ENCODE measurements at regions not wholly inside any gene's neighbourhood (a gene's known extent, or its start where the extent isn't known, plus 50 kb on each side); places are given as distances from the start of the nearest gene placed in this dataset.

DNA sequence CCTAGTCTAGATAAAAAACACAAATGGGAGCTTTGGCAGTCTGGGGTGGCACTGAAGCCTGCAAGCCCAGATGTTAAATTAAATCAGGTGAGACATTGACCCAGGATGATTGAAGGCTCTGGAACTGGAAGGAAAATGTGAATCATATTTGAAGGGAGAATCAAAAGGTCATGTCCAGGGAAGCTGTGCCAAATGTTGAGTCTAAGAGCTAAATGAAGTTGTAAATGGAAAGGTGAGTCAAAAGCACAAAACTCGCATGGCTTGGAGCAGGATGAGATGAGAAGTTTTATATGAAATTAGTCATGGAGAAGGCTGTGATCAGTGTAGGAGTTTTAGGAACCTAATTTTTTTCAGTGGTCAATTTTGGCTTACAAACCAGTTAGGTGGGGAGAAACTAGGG lies 301.1 kb downstream of the BLID start:
- TF ChIP-seq, protein P1, sequence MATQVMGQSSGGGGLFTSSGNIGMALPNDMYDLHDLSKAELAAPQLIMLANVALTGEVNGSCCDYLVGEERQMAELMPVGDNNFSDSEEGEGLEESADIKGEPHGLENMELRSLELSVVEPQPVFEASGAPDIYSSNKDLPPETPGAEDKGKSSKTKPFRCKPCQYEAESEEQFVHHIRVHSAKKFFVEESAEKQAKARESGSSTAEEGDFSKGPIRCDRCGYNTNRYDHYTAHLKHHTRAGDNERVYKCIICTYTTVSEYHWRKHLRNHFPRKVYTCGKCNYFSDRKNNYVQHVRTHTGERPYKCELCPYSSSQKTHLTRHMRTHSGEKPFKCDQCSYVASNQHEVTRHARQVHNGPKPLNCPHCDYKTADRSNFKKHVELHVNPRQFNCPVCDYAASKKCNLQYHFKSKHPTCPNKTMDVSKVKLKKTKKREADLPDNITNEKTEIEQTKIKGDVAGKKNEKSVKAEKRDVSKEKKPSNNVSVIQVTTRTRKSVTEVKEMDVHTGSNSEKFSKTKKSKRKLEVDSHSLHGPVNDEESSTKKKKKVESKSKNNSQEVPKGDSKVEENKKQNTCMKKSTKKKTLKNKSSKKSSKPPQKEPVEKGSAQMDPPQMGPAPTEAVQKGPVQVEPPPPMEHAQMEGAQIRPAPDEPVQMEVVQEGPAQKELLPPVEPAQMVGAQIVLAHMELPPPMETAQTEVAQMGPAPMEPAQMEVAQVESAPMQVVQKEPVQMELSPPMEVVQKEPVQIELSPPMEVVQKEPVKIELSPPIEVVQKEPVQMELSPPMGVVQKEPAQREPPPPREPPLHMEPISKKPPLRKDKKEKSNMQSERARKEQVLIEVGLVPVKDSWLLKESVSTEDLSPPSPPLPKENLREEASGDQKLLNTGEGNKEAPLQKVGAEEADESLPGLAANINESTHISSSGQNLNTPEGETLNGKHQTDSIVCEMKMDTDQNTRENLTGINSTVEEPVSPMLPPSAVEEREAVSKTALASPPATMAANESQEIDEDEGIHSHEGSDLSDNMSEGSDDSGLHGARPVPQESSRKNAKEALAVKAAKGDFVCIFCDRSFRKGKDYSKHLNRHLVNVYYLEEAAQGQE (IDR thresholded peaks at IDR 0.05; ENCODE audit: insufficient read depth in 1 of 2, low read depth in 2 of 2, low read length in 2 of 2): no peak

- TF ChIP-seq, protein P1 (IDR thresholded peaks at IDR 0.05; ENCODE audit: insufficient read depth in 1 of 2, low read depth in 2 of 2, low read length in 2 of 2): no peak
- no peak for TF ChIP-seq POLR2AphosphoS5 (IDR thresholded peaks at IDR 0.05; ENCODE audit: low read depth, low read length)
- TF ChIP-seq FOXP2 (optimal IDR thresholded peaks at IDR 0.05; ENCODE audit: borderline replicate concordance, extremely low read depth, extremely low read length, insufficient read depth): no peak
- TF ChIP-seq TAF1 (IDR thresholded peaks at IDR 0.05; ENCODE audit: borderline replicate concordance, insufficient read depth, low read length): no peak
Measured at GRCh38 chr11:121814296-121814695, 301.7 kb downstream of the BLID start.

DNA sequence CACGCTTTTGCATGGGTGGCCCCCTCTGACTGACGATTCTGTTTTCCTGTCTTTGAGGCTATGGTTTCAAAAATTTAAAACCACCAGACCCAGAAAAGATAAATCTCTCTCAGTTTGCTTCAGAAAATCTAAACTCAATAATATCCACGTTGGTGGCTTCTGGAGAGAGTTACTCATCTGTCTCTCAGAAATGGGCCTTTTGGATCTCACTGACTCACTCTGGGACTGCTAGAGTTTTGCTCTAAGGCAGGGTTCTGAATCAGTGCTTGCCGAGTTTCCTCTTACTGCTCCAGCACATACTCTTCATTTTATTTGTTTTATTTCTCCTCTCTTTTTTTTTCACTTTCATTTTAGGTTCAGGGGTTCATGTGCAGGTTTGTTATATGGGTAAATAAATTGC lies 305.7 kb downstream of the BLID start:
- TF ChIP-seq, protein P1 (IDR thresholded peaks at IDR 0.05; ENCODE audit: insufficient read depth in 1 of 2, low read depth in 2 of 2, low read length in 2 of 2): no peak
- TF ChIP-seq SIN3A (IDR thresholded peaks at IDR 0.05; ENCODE audit: borderline replicate concordance, insufficient read depth, low read length): no peak
- TF ChIP-seq TAF1 (IDR thresholded peaks at IDR 0.05; ENCODE audit: borderline replicate concordance, insufficient read depth, low read length): no peak
- no peak for TF ChIP-seq FOXP2 (optimal IDR thresholded peaks at IDR 0.05; ENCODE audit: borderline replicate concordance, extremely low read depth, extremely low read length, insufficient read depth)
- TF ChIP-seq POLR2AphosphoS5 (IDR thresholded peaks at IDR 0.05; ENCODE audit: low read depth, low read length): no peak

- TF ChIP-seq, protein P1 (IDR thresholded peaks at IDR 0.05; ENCODE audit: insufficient read depth in 1 of 2, low read depth in 2 of 2, low read length in 2 of 2): no peak
- TF ChIP-seq POLR2AphosphoS5 (IDR thresholded peaks at IDR 0.05; ENCODE audit: low read depth, low read length) (no peak; the same call in 1 of the 2 replicates), FOXP2 (optimal IDR thresholded peaks at IDR 0.05; ENCODE audit: borderline replicate concordance, extremely low read depth, extremely low read length, insufficient read depth) (no peak), SIN3A (IDR thresholded peaks at IDR 0.05; ENCODE audit: borderline replicate concordance, insufficient read depth, low read length) (no peak), TAF1 (IDR thresholded peaks at IDR 0.05; ENCODE audit: borderline replicate concordance, insufficient read depth, low read length) (no peak)
Measured at GRCh38 chr11:121808096-121808495, 307.9 kb downstream of the BLID start.

GRCh38 chr11:121807051-121807450 lies 309.0 kb downstream of the BLID start:
- TF ChIP-seq, protein P1 (IDR thresholded peaks at IDR 0.05; ENCODE audit: insufficient read depth in 1 of 2, low read depth in 2 of 2, low read length in 2 of 2): no peak
- TF ChIP-seq POLR2AphosphoS5 (IDR thresholded peaks at IDR 0.05; ENCODE audit: low read depth, low read length): no peak
- no peak for TF ChIP-seq SIN3A (IDR thresholded peaks at IDR 0.05; ENCODE audit: borderline replicate concordance, insufficient read depth, low read length)
- no peak for TF ChIP-seq TAF1 (IDR thresholded peaks at IDR 0.05; ENCODE audit: borderline replicate concordance, insufficient read depth, low read length)
- no peak for TF ChIP-seq FOXP2 (optimal IDR thresholded peaks at IDR 0.05; ENCODE audit: borderline replicate concordance, extremely low read depth, extremely low read length, insufficient read depth)
